GM18907 (cell line): ENCODE measurements at regions not wholly inside any gene's neighbourhood (a gene's known extent, or its start where the extent isn't known, plus 50 kb on each side); places are given as distances from the start of the nearest gene placed in this dataset.
"Not testable (repeated sequence)": the region's sequence is repeated elsewhere in the genome, so short reads cannot be mapped to it uniquely, and the experiment has no call there.

ENCODE experiments used
- ATAC-seq: cut with Tn5 transposase; IDR thresholded peaks from one replicate; pipeline ENCODE4 v1.9.1; 2021; ENCODE audit warnings: mild to moderate bottlenecking, moderate library complexity; ENCODE audit not compliant: unreplicated experiment

- no peak for ATAC-seq
These were observed 918.6 kb upstream of the PABPC4L start for GRCh38 chr4:135120195-135120594.

- no peak for ATAC-seq
These were observed 912.5 kb upstream of the PABPC4L start for GRCh38 chr4:135114079-135114478.

GRCh38 chr4:135098061-135098460 is 896.5 kb upstream of the PABPC4L start:
- ATAC-seq, result no peak

DNA sequence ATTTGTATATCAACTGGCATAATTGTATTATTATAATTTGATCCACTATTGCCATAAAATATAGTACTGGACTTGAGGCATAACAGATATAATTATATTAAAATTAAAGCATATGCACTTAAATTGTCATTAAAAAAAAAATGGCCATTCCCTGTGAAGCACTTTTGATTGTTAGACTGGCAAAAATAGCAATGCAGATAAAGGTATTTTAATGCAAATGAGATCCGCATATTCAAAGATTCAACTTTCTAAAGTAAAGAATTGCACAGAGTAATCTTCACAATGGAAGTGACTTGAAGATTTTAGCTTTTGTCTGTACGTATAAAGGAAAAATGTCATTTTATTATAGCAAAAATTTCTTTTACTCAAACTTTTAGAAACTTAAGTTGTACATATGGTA is 871.8 kb upstream of the PABPC4L start:
- no peak for ATAC-seq

DNA sequence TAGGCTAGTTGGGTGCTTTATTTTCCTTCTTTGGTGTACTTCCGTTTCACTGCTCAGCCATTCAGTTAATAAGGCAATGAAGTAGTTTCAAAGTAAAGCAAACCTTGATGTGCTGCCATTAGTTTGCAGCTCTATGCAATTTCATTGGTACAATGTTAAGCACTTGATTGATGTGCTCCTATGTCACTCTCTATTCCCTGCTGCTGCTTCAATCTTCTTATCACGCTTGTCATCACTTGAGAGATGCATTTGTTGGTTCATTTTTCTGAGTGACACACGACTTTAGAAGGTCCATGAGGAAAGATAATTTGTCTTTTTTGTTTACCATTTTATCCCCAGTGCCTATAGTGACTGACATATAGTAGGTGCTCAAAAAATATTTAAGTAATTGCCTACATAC is 871.0 kb upstream of the PABPC4L start:
- ATAC-seq, result no peak

- ATAC-seq, result no peak
These were observed 863.8 kb upstream of the PABPC4L start for GRCh38 chr4:135065366-135065765.

DNA sequence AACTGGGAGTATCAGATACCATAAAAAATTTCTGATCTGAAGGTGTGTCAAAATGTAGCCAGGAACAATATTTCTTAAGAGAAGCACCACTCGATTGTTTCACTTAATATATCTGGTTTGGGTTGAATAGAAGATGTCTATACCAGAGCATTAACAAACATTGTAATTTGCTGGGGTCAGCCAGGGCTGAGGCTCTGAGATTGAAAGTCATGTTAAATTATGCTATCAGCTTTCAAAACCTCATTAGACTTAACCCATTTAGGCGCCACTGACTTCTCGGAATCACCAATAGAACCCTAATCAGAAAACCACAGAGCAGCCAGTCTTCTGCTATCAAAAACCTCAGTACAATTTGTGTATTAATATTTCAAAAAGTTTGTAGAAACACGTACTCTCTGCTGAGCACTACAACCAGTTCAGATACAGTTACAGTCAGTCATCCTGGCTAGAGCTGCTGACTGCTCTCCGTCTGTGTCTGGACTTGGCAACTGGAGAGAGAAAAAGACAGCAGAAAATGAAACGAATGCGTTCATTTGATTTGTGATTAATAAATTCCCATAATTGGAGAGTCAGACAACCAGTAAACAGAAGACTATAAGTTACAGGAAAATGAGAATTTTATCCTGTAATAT is 848.6 kb upstream of the PABPC4L start:
- no peak for ATAC-seq

DNA sequence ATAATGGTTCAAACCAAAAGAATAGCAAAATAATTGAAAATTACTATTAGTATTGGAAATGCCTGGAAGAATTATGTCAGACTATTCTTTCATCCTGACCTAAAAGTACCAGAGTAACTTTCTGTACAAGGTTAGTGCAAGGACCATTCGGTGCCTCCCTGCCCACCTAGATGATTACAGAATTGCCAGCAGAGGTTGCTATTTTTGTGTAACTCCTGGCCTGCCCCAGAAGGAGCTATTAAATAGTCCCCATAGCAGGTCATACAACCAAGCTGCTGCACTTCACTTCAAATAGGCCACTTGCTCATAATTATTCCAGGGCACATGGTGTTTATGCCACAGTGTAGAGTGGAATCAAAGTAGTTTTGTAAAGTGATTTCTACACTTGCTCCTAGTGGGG is 831.1 kb upstream of the PABPC4L start:
- no peak for ATAC-seq

DNA sequence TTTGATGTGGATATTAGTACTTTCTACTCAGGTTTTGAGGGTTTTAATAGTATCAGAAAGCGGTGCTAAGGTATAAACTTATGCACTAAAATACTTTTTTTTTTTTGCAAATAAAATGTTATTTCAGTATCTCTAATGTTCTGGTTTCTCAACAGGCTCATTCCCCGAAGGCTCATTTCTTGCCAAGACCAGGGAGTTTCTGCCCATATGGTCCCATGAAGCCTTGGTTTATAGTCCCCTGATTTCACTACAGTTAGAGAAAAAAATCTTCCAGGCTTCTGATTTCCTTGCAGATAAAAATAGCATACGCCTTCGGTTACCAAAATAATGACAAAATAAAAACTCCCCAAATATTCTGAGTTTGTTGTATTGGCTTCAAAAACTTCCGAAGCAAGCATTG is 814.2 kb upstream of the PABPC4L start:
- no peak for ATAC-seq

DNA sequence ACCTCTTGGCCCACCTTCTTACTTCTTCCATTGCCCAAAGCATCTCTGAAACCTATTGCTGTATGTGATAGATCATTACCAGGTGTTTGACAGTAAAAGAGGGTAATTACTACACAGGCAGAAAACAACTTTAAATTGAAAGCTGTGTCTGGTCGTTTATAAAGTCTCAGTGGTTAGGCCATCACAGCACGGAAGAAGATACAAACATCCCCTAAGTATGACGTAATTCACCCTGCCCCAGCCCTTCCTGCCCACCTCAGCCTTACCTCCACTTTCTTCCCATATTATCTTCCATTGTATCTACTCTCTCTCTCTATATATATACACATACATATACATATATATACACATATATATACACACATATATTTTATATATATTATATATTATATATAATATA is 805.8 kb upstream of the PABPC4L start:
- no peak for ATAC-seq

DNA sequence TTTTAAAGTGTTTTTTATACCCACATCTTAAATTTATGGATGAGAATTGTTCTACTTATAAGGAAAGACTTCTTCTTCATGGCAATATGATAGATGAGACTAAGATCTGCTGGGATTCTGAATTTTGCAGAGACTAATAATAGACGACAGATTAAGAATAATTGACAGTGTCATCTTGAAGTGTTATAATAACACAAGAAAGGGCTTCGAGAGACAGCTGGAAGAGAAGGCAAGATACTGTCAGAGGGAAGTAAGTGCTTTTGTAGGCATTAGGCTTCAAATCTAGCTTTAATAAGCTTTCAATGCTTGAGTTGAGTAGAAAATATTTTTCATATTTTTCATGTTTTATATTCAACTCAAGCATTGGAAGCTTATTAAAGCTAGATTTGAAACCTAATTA is 797.6 kb upstream of the PABPC4L start:
- ATAC-seq, result no peak

DNA sequence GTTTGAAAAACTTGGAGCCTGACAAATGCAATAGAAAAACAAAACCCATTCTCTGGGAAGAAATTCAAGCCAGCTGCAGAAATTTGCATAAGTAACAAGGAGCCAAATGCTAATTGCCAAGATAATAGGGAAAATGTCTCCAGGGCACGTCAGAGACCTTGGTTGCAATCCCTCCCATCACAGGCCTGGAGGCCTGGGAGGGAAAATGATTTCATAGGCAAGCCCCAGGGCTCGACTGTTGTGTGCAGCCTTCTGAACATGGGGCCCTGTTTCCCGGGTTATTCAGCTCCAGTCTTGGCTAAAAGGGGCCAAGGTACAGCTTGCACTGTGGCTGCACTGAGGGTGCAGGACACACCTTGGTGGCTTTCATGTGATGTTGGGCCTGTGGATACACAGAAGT is 760.4 kb upstream of the PABPC4L start:
- no peak for ATAC-seq

DNA sequence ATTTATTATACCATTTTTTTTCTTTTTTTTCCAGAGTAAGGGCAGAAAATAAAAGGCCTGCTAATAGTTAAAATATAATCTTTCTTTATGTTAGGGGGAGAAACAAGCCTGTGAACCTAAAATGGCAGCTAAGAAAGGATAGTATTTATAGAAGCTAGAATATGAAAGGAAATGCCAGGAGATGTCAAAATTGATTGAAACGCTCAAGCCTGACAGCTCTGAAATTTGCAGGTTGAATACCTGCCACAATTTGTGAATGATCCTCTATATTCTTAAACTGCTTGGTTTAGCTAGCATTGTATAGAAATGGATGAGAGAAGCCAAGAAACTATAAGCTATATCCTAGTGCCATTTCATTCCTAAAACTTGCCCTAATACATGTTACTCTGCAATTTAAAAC is 757.3 kb upstream of the PABPC4L start:
- no peak for ATAC-seq

DNA sequence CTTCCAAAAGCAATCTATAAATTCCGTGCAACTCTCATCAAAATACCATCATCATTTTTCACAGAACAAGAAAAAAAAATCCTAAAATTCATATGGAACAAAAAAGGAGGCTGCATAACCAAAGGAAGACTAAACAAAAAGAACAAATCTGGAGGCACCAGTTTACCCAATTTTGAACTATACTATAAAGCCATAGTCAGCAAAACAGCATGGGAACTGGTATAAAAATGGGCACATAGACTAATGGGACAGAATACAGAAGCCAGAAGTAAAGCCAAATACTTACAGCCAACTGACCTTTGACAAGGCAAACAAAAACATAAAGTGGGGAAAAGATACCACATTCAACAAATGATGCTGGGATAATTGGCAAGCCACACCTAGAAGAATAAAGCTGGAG is 753.5 kb upstream of the PABPC4L start:
- ATAC-seq, result no peak

GRCh38 chr4:134952775-134953174 is 751.2 kb upstream of the PABPC4L start:
- ATAC-seq, result no peak

DNA sequence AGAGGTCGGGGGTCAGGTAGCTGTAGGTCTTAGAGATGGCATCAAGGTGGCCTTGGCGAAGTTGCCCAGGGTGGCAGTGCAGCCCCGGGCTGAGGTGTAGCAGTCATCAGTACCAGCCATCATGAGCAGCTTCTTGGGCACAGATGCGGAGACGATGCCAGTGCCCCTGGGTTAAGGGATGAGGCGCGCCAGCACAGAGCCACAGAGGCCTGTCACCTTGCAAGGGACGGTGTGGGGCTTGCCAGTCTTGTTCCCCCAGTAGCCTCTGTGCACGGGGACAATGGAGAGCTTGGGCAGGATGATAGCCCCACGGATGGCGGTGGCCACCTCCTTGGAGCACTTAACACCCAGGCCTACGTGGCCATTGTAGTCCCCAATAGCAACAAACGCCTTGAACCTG is 750.7 kb upstream of the PABPC4L start:
- no peak for ATAC-seq

DNA sequence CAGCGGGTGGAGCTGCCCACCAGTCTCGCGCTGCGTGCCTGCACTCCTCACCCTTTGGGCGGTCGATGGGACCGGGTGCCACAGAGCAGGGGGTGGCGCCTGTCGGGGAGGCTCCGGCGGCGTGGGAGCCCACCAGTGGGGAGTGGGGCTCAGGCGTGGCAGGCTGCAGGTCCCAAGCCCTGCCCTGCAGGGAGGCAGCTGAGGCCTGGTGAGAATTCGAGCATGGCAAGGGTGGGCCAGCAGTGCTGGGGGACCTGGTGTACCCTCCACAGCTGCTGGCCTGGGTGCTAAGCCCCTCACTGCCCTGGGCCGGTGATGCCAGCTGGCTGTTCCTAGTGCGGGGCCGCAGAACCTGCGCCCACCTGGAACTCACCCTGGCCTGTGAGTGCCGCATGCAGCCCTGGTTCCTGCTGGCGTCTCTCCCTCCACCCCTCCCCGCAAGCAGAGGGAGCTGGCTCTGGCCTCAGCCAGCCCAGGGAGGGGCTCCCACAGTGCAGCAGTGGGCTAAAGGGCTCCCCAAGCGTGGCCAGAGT is 746.6 kb upstream of the PABPC4L start:
- ATAC-seq, result no peak

DNA sequence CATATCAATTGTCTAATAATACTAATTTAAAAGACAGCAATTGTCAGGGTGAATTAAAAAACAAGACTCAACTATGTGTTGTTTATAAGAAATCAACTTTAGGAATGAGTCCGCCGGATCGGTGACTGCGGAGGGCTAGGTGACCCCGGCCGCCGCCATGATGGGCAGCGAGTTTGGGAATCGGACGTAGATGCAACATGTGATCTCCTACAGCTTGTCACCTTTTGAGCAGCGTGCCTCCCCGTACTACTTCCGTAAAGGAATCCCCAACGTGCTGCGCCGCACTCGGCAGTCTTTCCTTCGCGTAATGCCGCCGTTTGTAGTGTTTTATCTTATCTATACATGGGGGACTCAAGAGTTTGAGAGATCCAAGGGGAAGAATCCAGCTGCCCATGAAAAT is 742.5 kb upstream of the PABPC4L start:
- ATAC-seq, result no peak

GRCh38 chr4:134936014-134936413 is 734.4 kb upstream of the PABPC4L start:
- no peak for ATAC-seq

- no peak for ATAC-seq
These were observed 733.7 kb upstream of the PABPC4L start for GRCh38 chr4:134935320-134935719.

DNA sequence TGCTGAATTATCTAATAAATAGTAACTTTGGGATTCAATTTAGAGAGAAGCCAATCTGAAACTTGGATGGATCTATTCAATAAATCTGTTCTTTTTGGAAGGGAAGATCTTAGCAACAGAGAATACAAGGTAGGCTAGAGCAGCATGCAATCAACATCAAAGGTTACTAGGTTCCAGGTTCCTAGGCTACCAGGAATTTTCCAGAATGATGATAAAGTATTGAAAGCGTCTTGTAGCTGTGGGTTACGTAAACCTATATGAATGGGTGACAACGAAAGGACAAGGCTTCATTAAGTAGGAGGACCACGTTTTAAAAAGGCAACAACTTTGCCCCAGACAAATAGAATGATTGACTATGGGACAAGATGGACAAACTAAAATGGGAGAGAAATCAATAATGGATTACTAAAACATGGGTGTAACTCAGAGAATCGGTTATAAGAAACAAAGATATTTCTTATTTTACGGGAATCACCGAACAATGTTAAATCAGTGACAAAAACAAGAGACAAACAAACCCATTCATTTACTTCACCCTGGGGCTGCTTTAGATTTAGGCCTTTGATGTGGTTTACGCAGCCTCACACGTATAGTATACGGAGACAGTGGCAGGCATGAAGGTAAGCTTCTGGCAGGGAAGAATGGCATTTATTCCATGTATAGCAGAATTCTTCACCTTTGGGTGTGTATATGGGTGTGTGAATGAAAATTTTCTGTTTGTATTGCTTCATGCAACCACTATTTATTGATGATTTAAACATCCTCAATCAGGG is 732.6 kb upstream of the PABPC4L start:
- no peak for ATAC-seq

DNA sequence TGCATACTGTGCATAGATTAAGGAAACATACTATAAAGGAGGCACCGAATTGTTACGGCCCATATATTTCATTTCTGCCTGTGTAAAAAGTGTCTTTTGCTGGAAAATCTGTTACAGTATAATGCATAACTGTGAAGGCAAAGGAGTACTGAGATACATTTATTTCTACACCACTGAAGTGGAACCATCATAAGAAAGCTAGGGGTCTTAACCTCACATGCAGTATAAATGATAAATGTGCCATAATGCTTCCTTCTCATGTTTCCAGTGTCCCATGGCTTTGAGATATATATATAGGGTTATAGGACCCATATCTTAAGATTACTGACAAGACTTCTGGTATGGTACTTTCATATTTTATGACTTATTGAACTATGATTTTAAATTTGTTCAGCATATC is 713.8 kb upstream of the PABPC4L start:
- ATAC-seq, result no peak

- not testable (repeated sequence) for ATAC-seq
These were observed 712.7 kb upstream of the PABPC4L start for GRCh38 chr4:134914250-134914649.
